Activated CD8-positive, alpha-beta T cell treated with anti-CD3 and anti-CD28 coated beads for 36 hours (primary cell): ENCODE measurements at regions not wholly inside any gene's neighbourhood (a gene's known extent, or its start where the extent isn't known, plus 50 kb on each side); places are given as distances from the start of the nearest gene placed in this dataset.

ENCODE experiments used
- ATAC-seq: fragments of 200-7000 bp; cut with Tn5 transposase; one replicate; pipeline ENCODE4 v1.10.0; 2021; ENCODE audit warnings: mild to moderate bottlenecking, moderate library complexity
- CTCF ChIA-PET: fragments of 350-600 bp; sonication (Branson Sonifier 250); formaldehyde crosslinking; loops from one replicate; lab custom pipeline; 2021; ENCODE audit warnings: antibody characterized with exemption; lab: Charles Lee
- POLR2A ChIA-PET: fragments of 350-600 bp; sonication (Branson Sonifier 250); formaldehyde crosslinking; loops from one replicate; lab custom pipeline; 2021; ENCODE audit warnings: antibody characterized with exemption; lab: Charles Lee
- DNase-seq: peaks from one replicate; pipeline ENCODE4 v3.0.0-alpha.2; 2020
- H3K27ac Mint-ChIP-seq: one replicate; pipeline ENCODE4 v1.8.0; 2021; ENCODE audit warnings: mild to moderate bottlenecking, mixed read lengths
- H3K27me3 Mint-ChIP-seq: one replicate; pipeline ENCODE4 v1.8.0; 2021; ENCODE audit warnings: mixed read lengths
- H3K36me3 Mint-ChIP-seq: one replicate; pipeline ENCODE4 v1.8.0; 2021; ENCODE audit warnings: low read depth, mixed read lengths
- H3K4me1 Mint-ChIP-seq: one replicate; pipeline ENCODE4 v1.8.0; 2021; ENCODE audit warnings: low read depth, mixed read lengths
- H3K4me3 Mint-ChIP-seq: one replicate; pipeline ENCODE4 v1.8.0; 2021; ENCODE audit warnings: mild to moderate bottlenecking, moderate library complexity, mixed read lengths
- H3K9me3 Mint-ChIP-seq: one replicate; pipeline ENCODE4 v1.8.0; 2021; ENCODE audit warnings: mixed read lengths
- intact Hi-C: fragments of 100-400 bp; cut with micrococcal nuclease; formaldehyde crosslinking; loops from one replicate; pipeline ENCODE4 v1.10.0; 2022
- TF ChIP-seq, protein P1 (sequence below): fragments of 200-600 bp; IDR thresholded peaks from one replicate; pipeline ENCODE4 v1.8.0; 2022; ENCODE audit warnings: antibody characterized with exemption, mild to moderate bottlenecking

DNA sequence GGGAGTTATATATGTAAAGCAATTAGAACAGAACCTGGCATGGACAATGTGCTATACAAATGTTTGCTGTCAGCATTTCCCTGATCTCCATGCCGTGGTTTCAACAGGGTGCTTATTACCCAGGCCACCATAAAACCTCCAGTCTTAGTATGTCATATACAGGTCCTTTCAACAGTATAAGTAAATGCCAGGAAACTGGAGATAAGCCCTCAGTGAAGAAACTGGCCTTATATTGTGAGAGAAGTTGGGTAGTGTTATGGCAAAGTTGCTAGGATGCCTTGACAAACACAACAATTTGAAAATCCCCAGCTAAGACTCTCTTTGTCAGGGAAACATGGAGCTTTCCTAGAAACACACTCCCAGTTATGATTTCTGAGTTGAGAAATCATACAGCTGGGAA is 850.2 kb upstream of the ADAMTS5 start:
- no peak overlapping the region for H3K27ac Mint-ChIP-seq
- no peaks in the 10 kb centered on the region for H3K9me3 Mint-ChIP-seq
- POLR2A ChIA-PET: no interaction called here
- no peaks in the 10 kb centered on the region for H3K4me1 Mint-ChIP-seq
- CTCF ChIA-PET: interaction anchor here (0.8 kb wide), 1 partner anchor 14 kb away, joined by 3 read pairs; no protein-coding TSS in a partner anchor
- H3K36me3 Mint-ChIP-seq: no peaks in the 10 kb centered on the region
- H3K4me3 Mint-ChIP-seq: no peak overlapping the region
- H3K27me3 Mint-ChIP-seq: no peaks in the 10 kb centered on the region
- ATAC-seq (no peak), DNase-seq (no peak)
- TF ChIP-seq, protein P1, sequence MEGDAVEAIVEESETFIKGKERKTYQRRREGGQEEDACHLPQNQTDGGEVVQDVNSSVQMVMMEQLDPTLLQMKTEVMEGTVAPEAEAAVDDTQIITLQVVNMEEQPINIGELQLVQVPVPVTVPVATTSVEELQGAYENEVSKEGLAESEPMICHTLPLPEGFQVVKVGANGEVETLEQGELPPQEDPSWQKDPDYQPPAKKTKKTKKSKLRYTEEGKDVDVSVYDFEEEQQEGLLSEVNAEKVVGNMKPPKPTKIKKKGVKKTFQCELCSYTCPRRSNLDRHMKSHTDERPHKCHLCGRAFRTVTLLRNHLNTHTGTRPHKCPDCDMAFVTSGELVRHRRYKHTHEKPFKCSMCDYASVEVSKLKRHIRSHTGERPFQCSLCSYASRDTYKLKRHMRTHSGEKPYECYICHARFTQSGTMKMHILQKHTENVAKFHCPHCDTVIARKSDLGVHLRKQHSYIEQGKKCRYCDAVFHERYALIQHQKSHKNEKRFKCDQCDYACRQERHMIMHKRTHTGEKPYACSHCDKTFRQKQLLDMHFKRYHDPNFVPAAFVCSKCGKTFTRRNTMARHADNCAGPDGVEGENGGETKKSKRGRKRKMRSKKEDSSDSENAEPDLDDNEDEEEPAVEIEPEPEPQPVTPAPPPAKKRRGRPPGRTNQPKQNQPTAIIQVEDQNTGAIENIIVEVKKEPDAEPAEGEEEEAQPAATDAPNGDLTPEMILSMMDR: no peak
- intact Hi-C loops: no loop called here

DNA sequence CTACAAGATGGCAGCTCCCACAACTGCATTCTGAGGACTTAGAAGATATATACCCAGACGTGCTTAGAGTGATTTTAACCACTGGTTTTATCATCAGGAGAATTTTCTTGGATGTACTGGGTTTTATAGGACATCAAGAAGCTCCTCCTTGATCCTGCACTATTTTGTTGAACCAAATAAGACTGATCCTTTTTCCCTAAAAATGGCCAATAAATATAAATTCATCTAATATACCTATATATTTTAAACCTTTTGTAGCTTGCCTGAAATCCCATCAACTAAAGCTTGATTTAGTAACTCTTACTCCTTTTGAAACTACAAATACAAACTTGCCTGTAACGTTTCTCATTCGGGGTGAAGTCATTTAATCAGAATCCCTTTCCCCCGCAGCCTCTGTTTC is 849.4 kb upstream of the ADAMTS5 start:
- H3K4me1 Mint-ChIP-seq: no peaks in the 10 kb centered on the region
- no peak overlapping the region for H3K4me3 Mint-ChIP-seq
- no peaks in the 10 kb centered on the region for H3K27me3 Mint-ChIP-seq
- ChIA-PET CTCF (no interaction called here), POLR2A (no interaction called here)
- H3K9me3 Mint-ChIP-seq: no peaks in the 10 kb centered on the region
- DNase-seq (no peak), ATAC-seq (no peak)
- TF ChIP-seq, protein P1: no peak
- intact Hi-C loops: no loop called here
- H3K36me3 Mint-ChIP-seq: no peaks in the 10 kb centered on the region
- no peak overlapping the region for H3K27ac Mint-ChIP-seq

DNA sequence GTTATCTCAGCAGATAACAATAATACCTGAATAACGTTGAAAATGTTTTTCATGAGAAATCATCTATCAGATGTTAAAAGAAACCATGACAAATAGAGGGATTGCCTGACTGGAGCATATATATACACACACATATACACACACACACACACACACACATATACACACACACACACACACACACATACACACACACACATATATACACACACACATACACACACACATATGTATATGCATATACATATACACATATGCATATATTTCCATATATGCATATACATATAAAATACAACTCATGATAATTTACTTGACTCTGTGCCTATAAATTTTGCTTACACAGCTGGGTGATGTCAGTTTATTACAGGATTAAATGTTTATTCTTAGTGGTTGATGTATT is 847.3 kb upstream of the ADAMTS5 start:
- intact Hi-C loops: no loop called here
- ATAC-seq (no peak), DNase-seq (no peak)
- H3K4me1 Mint-ChIP-seq: no peaks in the 10 kb centered on the region
- H3K27me3 Mint-ChIP-seq: no peaks in the 10 kb centered on the region
- H3K27ac Mint-ChIP-seq: no peak overlapping the region
- CTCF ChIA-PET: no interaction called here
- no peak overlapping the region for H3K4me3 Mint-ChIP-seq
- no peaks in the 10 kb centered on the region for H3K9me3 Mint-ChIP-seq
- TF ChIP-seq, protein P1: no peak
- POLR2A ChIA-PET: no interaction called here
- no peaks in the 10 kb centered on the region for H3K36me3 Mint-ChIP-seq

DNA sequence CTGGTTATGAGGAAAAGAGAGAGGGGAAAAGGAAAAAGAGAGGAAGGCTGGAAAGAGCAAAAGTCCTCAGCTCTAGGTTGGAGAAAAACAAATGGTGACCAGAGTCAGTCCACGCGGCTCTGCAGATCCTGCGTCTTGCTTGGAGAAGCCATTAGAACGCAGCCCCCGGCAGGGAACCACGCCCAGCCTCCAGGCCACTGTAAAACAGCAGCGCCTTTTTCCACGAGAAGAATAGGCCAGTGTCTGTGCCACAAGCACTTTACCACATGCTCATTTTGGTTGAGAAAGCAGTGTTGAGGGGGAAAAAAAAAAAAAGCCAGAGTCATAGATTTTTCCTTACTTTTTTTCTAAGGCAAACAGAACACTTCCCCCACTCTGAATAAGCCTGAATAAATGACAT is 846.9 kb upstream of the ADAMTS5 start:
- ChIA-PET CTCF (no interaction called here), POLR2A (no interaction called here)
- TF ChIP-seq, protein P1: no peak
- Mint-ChIP-seq H3K36me3 (no peaks in the 10 kb centered on the region), H3K27ac (no peak overlapping the region), H3K4me1 (no peaks in the 10 kb centered on the region), H3K4me3 (no peak overlapping the region), H3K9me3 (no peaks in the 10 kb centered on the region), H3K27me3 (no peaks in the 10 kb centered on the region)
- intact Hi-C loops: no loop called here
- DNase-seq (no peak), ATAC-seq (no peak)

DNA sequence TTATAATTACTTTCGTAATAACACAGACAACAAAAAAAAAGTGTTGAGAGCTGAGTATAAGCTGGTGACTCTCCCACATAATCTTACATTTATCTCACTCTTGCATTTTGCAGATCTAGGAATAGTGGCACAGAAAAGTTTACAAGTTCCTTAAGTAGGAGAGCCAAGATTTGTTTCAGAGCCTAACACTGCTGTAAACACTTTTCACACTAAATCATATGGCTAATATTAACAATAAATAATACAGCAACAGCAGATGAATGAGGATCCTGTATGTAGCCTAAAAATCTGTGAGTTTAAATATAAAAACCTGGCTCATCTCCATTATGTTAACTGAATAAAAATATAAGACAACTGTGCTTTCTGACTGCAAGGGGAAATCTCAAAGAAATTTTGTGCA is 846.5 kb upstream of the ADAMTS5 start:
- Mint-ChIP-seq H3K27me3 (no peaks in the 10 kb centered on the region), H3K27ac (no peak overlapping the region), H3K36me3 (no peaks in the 10 kb centered on the region), H3K9me3 (no peaks in the 10 kb centered on the region), H3K4me1 (no peaks in the 10 kb centered on the region), H3K4me3 (no peak overlapping the region)
- ChIA-PET CTCF (interaction anchor here (1.3 kb wide), 1 partner anchor 18 kb away, joined by 3 read pairs; no protein-coding TSS in a partner anchor), POLR2A (no interaction called here)
- ATAC-seq: no peak
- intact Hi-C loops: no loop called here
- DNase-seq: no peak
- TF ChIP-seq, protein P1: no peak
